T-helper 2 cell treated with Interferon-gamma antibody and Interleukin-4, amounts not matched to agents 100 ng/mL and 5 ng/mL, for 36 hours (primary cell): ENCODE measurements at regions not wholly inside any gene's neighbourhood (a gene's known extent, or its start where the extent isn't known, plus 50 kb on each side); places are given as distances from the start of the nearest gene placed in this dataset.
"Not testable (repeated sequence)": the region's sequence is repeated elsewhere in the genome, so short reads cannot be mapped to it uniquely, and the experiment has no call there.

Source experiments
- intact Hi-C: fragments of 100-400 bp; cut with micrococcal nuclease; formaldehyde crosslinking; loops from one replicate; pipeline ENCODE4 v1.15.1; 2023

- intact Hi-C loops, result no loop called here
Measured at GRCh38 chr10:8305876-8306652, 251.6 kb downstream of the GATA3 start.

GRCh38 chr10:8306685-8307364 lies 252.3 kb downstream of the GATA3 start:
- intact Hi-C loops, result no loop called here

GRCh38 chr10:8310930-8311329 lies 256.4 kb downstream of the GATA3 start:
- intact Hi-C loops, result no loop called here

DNA sequence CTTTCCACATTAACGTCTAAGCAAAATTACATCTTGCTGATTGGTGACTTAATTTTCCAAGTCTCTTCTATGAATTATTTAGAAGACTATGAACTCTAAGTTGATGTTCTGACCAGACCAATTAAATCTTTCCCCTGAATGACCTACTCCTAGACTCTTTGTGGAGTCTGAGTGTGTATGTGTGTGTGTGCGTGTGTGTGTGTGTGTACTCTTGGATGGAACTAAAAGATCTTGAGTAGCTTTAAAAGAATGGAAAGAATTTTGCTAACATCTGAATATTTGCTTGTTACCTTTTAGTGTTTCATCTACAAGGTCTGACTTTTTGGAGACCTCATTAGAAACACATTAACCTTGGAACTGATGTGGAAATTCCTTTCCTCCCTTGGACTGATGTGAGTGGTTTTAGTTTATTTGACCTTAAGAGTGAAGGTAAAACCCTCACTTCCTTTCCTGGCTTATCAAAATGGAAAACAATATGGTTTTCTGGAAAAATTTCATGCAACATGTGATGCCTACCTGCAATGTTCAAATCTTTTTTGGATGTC lies 257.1 kb downstream of the GATA3 start:
- intact Hi-C loops, result no loop called here

GRCh38 chr10:8312079-8312478 lies 257.6 kb downstream of the GATA3 start:
- intact Hi-C loops, result no loop called here

GRCh38 chr10:8312781-8313180 lies 258.3 kb downstream of the GATA3 start:
- intact Hi-C loops, result no loop called here

DNA sequence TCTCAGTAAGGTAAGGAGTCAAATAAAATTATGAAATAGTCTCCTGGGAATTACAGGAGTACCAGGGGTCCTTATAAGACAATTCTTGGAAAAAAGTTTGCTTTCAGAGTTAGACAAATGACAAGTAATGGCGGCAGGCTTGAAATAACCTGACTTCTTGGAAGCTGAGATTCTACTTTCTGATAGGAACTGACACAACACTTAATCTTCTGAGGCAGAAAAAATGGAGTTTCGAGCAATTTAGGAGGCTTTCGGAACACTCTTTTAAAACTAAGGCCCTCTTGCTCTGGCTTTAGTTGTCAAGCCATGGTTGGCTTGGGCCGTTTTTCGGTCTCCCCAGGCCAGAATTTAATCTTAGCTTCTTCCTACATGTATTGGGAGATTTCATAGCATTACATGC lies 260.0 kb downstream of the GATA3 start:
- intact Hi-C loops, result no loop called here

GRCh38 chr10:8315619-8316021 lies 261.1 kb downstream of the GATA3 start:
- intact Hi-C loops, result no loop called here

GRCh38 chr10:8316284-8316683 lies 261.8 kb downstream of the GATA3 start:
- intact Hi-C loops, result no loop called here

- intact Hi-C loops, result not testable (repeated sequence)
Measured at GRCh38 chr10:8318429-8318828, 263.9 kb downstream of the GATA3 start.

GRCh38 chr10:8318956-8319355 lies 264.5 kb downstream of the GATA3 start:
- intact Hi-C loops, result no loop called here

DNA sequence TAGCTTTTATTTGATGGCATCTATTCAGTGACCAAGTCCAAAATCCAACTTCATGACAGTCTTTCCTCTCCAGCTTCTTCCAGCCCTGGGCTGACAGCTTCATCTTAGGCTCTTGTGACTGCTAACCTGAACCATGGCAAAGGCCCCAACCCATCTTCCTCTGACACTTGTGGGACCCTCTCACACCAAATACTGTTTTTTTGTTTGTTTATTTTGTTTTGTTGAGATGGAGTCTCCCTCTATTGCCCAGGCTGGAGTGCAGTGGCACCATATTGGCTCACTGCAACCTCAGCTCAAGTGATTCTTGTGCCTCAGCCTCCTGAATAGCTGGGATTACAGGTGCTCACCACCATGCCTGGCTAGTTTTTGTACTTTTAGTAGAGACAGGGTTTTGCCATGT lies 265.2 kb downstream of the GATA3 start:
- intact Hi-C loops, result no loop called here

DNA sequence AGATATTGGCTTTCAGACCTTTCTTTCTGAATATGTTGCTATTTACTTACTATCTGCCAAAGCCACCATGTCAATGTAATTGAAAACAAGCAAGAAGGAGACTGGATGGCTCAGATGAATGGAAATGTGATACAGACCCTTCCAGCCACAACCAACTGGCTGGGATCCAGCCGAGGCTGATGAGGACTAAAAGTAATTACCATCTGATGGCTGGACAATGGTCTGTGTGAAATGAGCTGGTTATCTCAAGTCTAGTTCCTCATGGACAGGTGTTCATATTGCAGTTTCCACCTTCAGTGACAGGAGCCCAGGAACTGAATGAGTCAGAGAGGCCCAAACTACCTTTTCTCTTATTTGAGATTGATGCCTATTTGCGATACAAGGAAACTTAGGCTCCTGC lies 267.5 kb downstream of the GATA3 start:
- intact Hi-C loops, result no loop called here

- intact Hi-C loops, result no loop called here
Measured at GRCh38 chr10:8323428-8324054, 269.1 kb downstream of the GATA3 start.

GRCh38 chr10:8325024-8325980 lies 270.8 kb downstream of the GATA3 start:
- intact Hi-C loops, result loop anchor here (5.0 kb wide), 1 partner anchor 147 kb away; no protein-coding TSS in a partner anchor

GRCh38 chr10:8326396-8327139 lies 272.1 kb downstream of the GATA3 start:
- intact Hi-C loops, result loop anchor here (5.0 kb wide), 1 partner anchor 146 kb away; no protein-coding TSS in a partner anchor

GRCh38 chr10:8327140-8327423 lies 272.6 kb downstream of the GATA3 start:
- intact Hi-C loops, result loop anchor here (5.0 kb wide), 1 partner anchor 145 kb away; no protein-coding TSS in a partner anchor

GRCh38 chr10:8331387-8331786 lies 276.9 kb downstream of the GATA3 start:
- intact Hi-C loops, result loop anchor here (2.0 to 10.0 kb wide), 2 partner anchors 87 to 683 kb away; no protein-coding TSS in a partner anchor

DNA sequence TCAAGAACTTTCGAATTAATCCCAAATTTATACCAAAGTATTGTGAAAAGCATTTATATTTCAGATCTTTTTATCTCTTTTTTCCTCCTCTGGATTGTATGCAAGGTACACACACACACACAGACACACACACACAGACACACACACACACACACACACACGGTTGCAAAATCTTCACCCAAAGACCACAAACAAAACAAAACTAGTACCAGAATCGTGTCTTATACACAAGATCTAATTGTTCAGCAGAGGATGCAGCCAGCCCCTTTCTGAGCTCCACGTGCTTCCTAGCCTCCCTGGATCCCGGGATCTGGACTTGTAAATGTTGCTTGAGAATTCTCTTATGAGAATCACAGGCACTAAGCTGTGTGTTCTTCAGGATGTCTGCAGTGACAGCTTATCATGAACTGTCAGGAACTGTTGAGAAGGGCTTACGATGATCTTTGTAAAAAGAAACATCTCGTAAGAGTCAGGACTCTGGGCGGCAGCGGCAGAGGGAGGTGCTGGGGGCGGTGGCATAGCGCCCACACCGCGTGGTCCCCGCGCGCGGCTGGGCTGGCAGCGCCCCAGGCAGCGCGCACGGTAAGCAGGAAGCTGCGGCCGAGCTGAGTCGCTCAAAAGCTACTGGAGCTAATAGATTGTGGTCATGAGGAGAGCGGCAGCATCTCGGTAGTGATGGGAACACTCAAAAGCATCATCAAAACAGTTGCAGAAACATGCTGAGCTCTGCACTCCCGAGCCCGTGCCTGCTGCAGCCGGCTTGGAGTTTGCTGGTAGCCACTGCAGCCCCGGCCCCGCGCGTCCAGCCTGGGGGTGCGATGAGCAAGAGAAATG lies 277.6 kb downstream of the GATA3 start:
- intact Hi-C loops, result loop anchor here (1.0 to 10.0 kb wide), 8 partner anchors 28 to 683 kb away; partner anchors contain the start of gene GATA3
